Testis (tissue), 2 donors: ENCODE measurements at regions not wholly inside any gene's neighbourhood (a gene's known extent, or its start where the extent isn't known, plus 50 kb on each side); places are given as distances from the start of the nearest gene placed in this dataset.

Source experiments
- DNase-seq: peaks from one replicate; pipeline ENCODE4 v3.0.0-alpha.2; 2019
- H3K27ac ChIP-seq, 2 donors: fragments of 200-600 bp; sonication (generic); one replicate each; pipeline ENCODE4 v1.5.1; 2019
- H3K27me3 ChIP-seq: fragments of 200-600 bp; sonication (generic); one replicate; pipeline ENCODE4 v1.5.1; 2019
- H3K36me3 ChIP-seq: fragments of 200-600 bp; sonication (generic); one replicate; pipeline ENCODE4 v1.5.1; 2017; ENCODE audit warnings: low read depth; ENCODE audit errors: missing control alignments
- H3K4me1 ChIP-seq: fragments of 200-600 bp; sonication (generic); one replicate; pipeline ENCODE4 v1.5.1; 2019
- H3K4me3 ChIP-seq, 2 donors: fragments of 200-600 bp; sonication (generic); one replicate each; pipeline ENCODE4 v1.5.1; 2017 to 2019
- H3K9me3 ChIP-seq: fragments of 200-600 bp; sonication (generic); one replicate; pipeline ENCODE4 v1.5.1; 2017
- CTCF ChIP-seq, 3 experiments: fragments of 450-650 bp in 2 of 3; fragments of 200-600 bp in 1 of 3; sonication (generic) in 1 of 3; IDR thresholded peaks; one replicate each; pipeline ENCODE4 v1.5.1; 2016 to 2019; ENCODE audit warnings: antibody characterized with exemption in 3 of 3, mild to moderate bottlenecking in 2 of 3, moderate library complexity in 1 of 3
- POLR2A ChIP-seq: fragments of 450-650 bp; IDR thresholded peaks from one replicate; pipeline ENCODE4 v1.6.1; 2017; ENCODE audit warnings: antibody characterized with exemption, mild to moderate bottlenecking, moderate library complexity
- WGBS, 2 donors: methylation state at CpG; one replicate each; pipeline ENCODE4 v1.1.5; 2018; 5-methylcytosine and 5-hydroxymethylcytosine counted together
- intact Hi-C: fragments of 100-400 bp; cut with DNase I; formaldehyde crosslinking; loops from one replicate; pipeline ENCODE4 v1.15.1; 2023; ENCODE audit warnings: low total_unique reads

DNA sequence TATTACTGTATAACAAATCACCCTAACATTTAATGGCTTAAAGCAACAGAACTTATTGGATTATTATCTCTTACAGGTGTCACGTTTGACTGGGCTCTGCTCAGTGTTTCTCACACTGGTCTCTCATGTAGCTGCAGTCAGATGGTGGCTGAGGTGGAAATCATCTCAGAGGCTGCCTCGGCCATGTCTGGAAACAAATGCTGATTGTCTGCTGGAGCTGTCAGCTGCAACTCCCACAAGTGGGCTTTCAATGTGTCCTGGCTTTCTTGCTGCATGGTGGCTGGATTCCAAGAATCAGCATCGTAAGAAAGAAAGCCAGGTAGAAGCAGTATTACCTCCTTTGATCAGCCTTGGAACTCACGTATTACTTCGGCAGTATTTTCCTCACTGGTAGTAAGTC lies 277.6 kb downstream of the SPANXN1 start:
- H3K4me1 ChIP-seq, result no peaks in the 10 kb centered on the region
- H3K27ac ChIP-seq, result no peak overlapping the region
- H3K27me3 ChIP-seq, result no peaks in the 10 kb centered on the region
- TF ChIP-seq CTCF (IDR thresholded peaks at IDR 0.05) (no peak), POLR2A (no peak)
- 42 to 56% methylated on average over 2 to 5 of the region's 5 CpGs for WGBS, 2 donors
- no peak overlapping the region for H3K4me3 ChIP-seq
- H3K36me3 ChIP-seq, result no peaks in the 10 kb centered on the region
- H3K9me3 ChIP-seq, result no peaks in the 10 kb centered on the region
- intact Hi-C loops, result no loop called here
- DNase-seq, result peak; percentile 16

- Histone ChIP-seq H3K27me3 (no peaks in the 10 kb centered on the region), H3K9me3 (no peaks in the 10 kb centered on the region), H3K27ac (no peak overlapping the region), H3K4me1 (no peaks in the 10 kb centered on the region), H3K36me3 (no peaks in the 10 kb centered on the region), H3K4me3 (no peak overlapping the region)
- no peak for DNase-seq
- 75 to 85% methylated on average over 4 of the region's 4 CpGs for WGBS, 2 donors
- TF ChIP-seq POLR2A (no peak), CTCF (IDR thresholded peaks at IDR 0.05) (no peak)
- intact Hi-C loops, result no loop called here
Measured at GRCh38 chrX:145532176-145532780, 285.0 kb downstream of the SPANXN1 start.

DNA sequence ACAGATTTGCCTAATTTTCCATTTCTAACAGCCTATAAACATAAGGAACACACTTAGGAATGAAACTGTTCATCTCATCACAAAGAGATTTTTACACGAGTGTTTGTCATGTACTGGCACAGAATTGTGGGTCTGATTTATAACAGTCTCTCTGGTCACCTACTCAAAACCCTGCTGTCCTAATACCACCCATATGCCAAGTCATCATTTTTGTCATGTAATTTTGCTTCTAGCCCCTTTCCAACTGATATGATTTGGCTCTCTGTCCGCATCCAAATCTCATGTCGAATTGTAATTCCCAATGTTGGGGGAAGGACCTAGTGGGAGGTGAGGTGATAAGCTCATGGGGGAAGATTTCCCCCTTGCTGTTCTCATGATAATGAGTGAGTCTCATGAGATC lies 284.1 kb upstream of the SLITRK2 start:
- TF ChIP-seq CTCF (IDR thresholded peaks at IDR 0.05), result no peak
- no peak for TF ChIP-seq POLR2A

GRCh38 chrX:145549496-145549895 lies 268.1 kb upstream of the SLITRK2 start:
- no peak for TF ChIP-seq CTCF (IDR thresholded peaks at IDR 0.05)
- TF ChIP-seq POLR2A, result no peak
- intact Hi-C loops, result no loop called here
- Histone ChIP-seq H3K4me1 (no peaks in the 10 kb centered on the region), H3K27me3 (no peaks in the 10 kb centered on the region), H3K4me3 (no peak overlapping the region), H3K9me3 (no peaks in the 10 kb centered on the region), H3K27ac (no peak overlapping the region), H3K36me3 (no peaks in the 10 kb centered on the region)
- DNase-seq, result no peak
- WGBS, 2 donors, result 75 to 100% methylated on average over 1 to 3 of the region's 3 CpGs

More for the DNA sequence above, 284.1 kb upstream of the SLITRK2 start:
- DNase-seq, result no peak
- 87 to 90% methylated on average over 1 to 3 of the region's 3 CpGs for WGBS, 2 donors
- H3K27ac ChIP-seq, result no peak overlapping the region
- H3K36me3 ChIP-seq, result no peaks in the 10 kb centered on the region
- no peaks in the 10 kb centered on the region for H3K9me3 ChIP-seq
- intact Hi-C loops, result no loop called here
- no peak overlapping the region for H3K4me3 ChIP-seq
- no peaks in the 10 kb centered on the region for H3K4me1 ChIP-seq
- H3K27me3 ChIP-seq, result no peaks in the 10 kb centered on the region

- H3K36me3 ChIP-seq, result no peaks in the 10 kb centered on the region
- TF ChIP-seq POLR2A, result no peak
- TF ChIP-seq CTCF (IDR thresholded peaks at IDR 0.05), result no peak
- no peaks in the 10 kb centered on the region for H3K27me3 ChIP-seq
- H3K4me1 ChIP-seq, result no peaks in the 10 kb centered on the region
- DNase-seq, result no peak
- 42 to 75% methylated on average over 1 of the region's 1 CpG for WGBS, 2 donors
- H3K4me3 ChIP-seq, result no peak overlapping the region
- H3K27ac ChIP-seq, result no peak overlapping the region
- intact Hi-C loops, result no loop called here
- H3K9me3 ChIP-seq, result no peaks in the 10 kb centered on the region
Measured at GRCh38 chrX:145552643-145553042, 265.0 kb upstream of the SLITRK2 start.
